ENCODE measurements at regions not wholly inside any gene's neighbourhood (a gene's known extent, or its start where the extent isn't known, plus 50 kb on each side); places are given as distances from the start of the nearest gene placed in this dataset.

- no peaks in the 10 kb centered on the region for H3K4me1 ChIP-seq (ENCODE audit: control insufficient read depth, insufficient read depth, low read length)
- ATAC-seq (no peak), DNase-seq (no peak)
- WGBS, result 81% methylated on average over 12 of the region's 12 CpGs
- no peaks in the 10 kb centered on the region for H3K27me3 ChIP-seq (ENCODE audit: control insufficient read depth, insufficient read depth)
- intact Hi-C loops (cut with DNase I), result no loop called here
- H3K27ac ChIP-seq (ENCODE audit: low read length), result no peak overlapping the region
- no peaks in the 10 kb centered on the region for H3K9me3 ChIP-seq (ENCODE audit: control insufficient read depth, low read length)
- H3K4me3 ChIP-seq (ENCODE audit: low read length), result no peak overlapping the region
These were observed 261.4 kb upstream of the CDH4 start for GRCh38 chr20:60990643-60991042.

GRCh38 chr20:60993433-60994044, 258.5 kb upstream of the CDH4 start:
- WGBS, result 65% methylated on average over 9 of the region's 9 CpGs
- ATAC-seq (no peak), DNase-seq (no peak)
- no peak overlapping the region for H3K4me3 ChIP-seq (ENCODE audit: low read length)
- no peaks in the 10 kb centered on the region for H3K4me1 ChIP-seq (ENCODE audit: control insufficient read depth, insufficient read depth, low read length)
- no peaks in the 10 kb centered on the region for H3K9me3 ChIP-seq (ENCODE audit: control insufficient read depth, low read length)
- intact Hi-C loops (cut with DNase I), result no loop called here
- H3K27ac ChIP-seq (ENCODE audit: low read length), result no peak overlapping the region
- H3K27me3 ChIP-seq (ENCODE audit: control insufficient read depth, insufficient read depth), result no peaks in the 10 kb centered on the region

- no peak overlapping the region for H3K4me3 ChIP-seq (ENCODE audit: low read length)
- intact Hi-C loops (cut with DNase I), result no loop called here
- no peak overlapping the region for H3K27ac ChIP-seq (ENCODE audit: low read length)
- no peaks in the 10 kb centered on the region for H3K4me1 ChIP-seq (ENCODE audit: control insufficient read depth, insufficient read depth, low read length)
- no peaks in the 10 kb centered on the region for H3K9me3 ChIP-seq (ENCODE audit: control insufficient read depth, low read length)
- 56% methylated on average over 5 of the region's 5 CpGs for WGBS
- H3K27me3 ChIP-seq (ENCODE audit: control insufficient read depth, insufficient read depth), result no peaks in the 10 kb centered on the region
- DNase-seq (no peak), ATAC-seq (no peak)
These were observed 252.8 kb upstream of the CDH4 start for GRCh38 chr20:60999250-60999649.

GRCh38 chr20:61002090-61002489, 250.0 kb upstream of the CDH4 start:
- Histone ChIP-seq H3K9me3 (ENCODE audit: control insufficient read depth, low read length) (no peaks in the 10 kb centered on the region), H3K27ac (ENCODE audit: low read length) (no peak overlapping the region), H3K4me3 (ENCODE audit: low read length) (no peak overlapping the region), H3K4me1 (ENCODE audit: control insufficient read depth, insufficient read depth, low read length) (no peaks in the 10 kb centered on the region), H3K27me3 (ENCODE audit: control insufficient read depth, insufficient read depth) (no peaks in the 10 kb centered on the region)
- WGBS, result 72% methylated on average over 6 of the region's 6 CpGs
- intact Hi-C loops (cut with DNase I), result no loop called here
- ATAC-seq, result no peak
- DNase-seq, result no peak

- Histone ChIP-seq H3K27me3 (ENCODE audit: control insufficient read depth, insufficient read depth) (peaks cover 2% of the 10 kb centered on the region), H3K4me1 (ENCODE audit: control insufficient read depth, insufficient read depth, low read length) (no peaks in the 10 kb centered on the region), H3K9me3 (ENCODE audit: control insufficient read depth, low read length) (no peaks in the 10 kb centered on the region), H3K4me3 (ENCODE audit: low read length) (no peak overlapping the region), H3K27ac (ENCODE audit: low read length) (no peak overlapping the region)
- DNase-seq (no peak), ATAC-seq (no peak)
- 32% methylated on average over 5 of the region's 5 CpGs for WGBS
- intact Hi-C loops (cut with DNase I), result no loop called here
These were observed 237.6 kb upstream of the CDH4 start for GRCh38 chr20:61014491-61014890.

- intact Hi-C loops (cut with DNase I), result no loop called here
- Histone ChIP-seq H3K27ac (ENCODE audit: low read length) (no peak overlapping the region), H3K9me3 (ENCODE audit: control insufficient read depth, low read length) (no peaks in the 10 kb centered on the region), H3K27me3 (ENCODE audit: control insufficient read depth, insufficient read depth) (peaks cover 2% of the 10 kb centered on the region), H3K4me1 (ENCODE audit: control insufficient read depth, insufficient read depth, low read length) (no peaks in the 10 kb centered on the region), H3K4me3 (ENCODE audit: low read length) (no peak overlapping the region)
- DNase-seq, result no peak
- ATAC-seq, result no peak
- WGBS, result 59% methylated on average over 6 of the region's 6 CpGs
These were observed 236.5 kb upstream of the CDH4 start for GRCh38 chr20:61015602-61016001.

- H3K4me1 ChIP-seq (ENCODE audit: control insufficient read depth, insufficient read depth, low read length), result no peaks in the 10 kb centered on the region
- WGBS, result 90% methylated on average over 14 of the region's 14 CpGs
- intact Hi-C loops (cut with DNase I), result no loop called here
- no peak overlapping the region for H3K4me3 ChIP-seq (ENCODE audit: low read length)
- DNase-seq, result no peak
- H3K27me3 ChIP-seq (ENCODE audit: control insufficient read depth, insufficient read depth), result no peaks in the 10 kb centered on the region
- H3K9me3 ChIP-seq (ENCODE audit: control insufficient read depth, low read length), result no peaks in the 10 kb centered on the region
- no peak overlapping the region for H3K27ac ChIP-seq (ENCODE audit: low read length)
- ATAC-seq, result no peak
These were observed 232.7 kb upstream of the CDH4 start for GRCh38 chr20:61019322-61019721.

- H3K4me1 ChIP-seq (ENCODE audit: control insufficient read depth, insufficient read depth, low read length), result no peaks in the 10 kb centered on the region
- WGBS, result 89% methylated on average over 20 of the region's 29 CpGs
- intact Hi-C loops (cut with DNase I), result no loop called here
- no peak overlapping the region for H3K27ac ChIP-seq (ENCODE audit: low read length)
- no peak for ATAC-seq
- H3K27me3 ChIP-seq (ENCODE audit: control insufficient read depth, insufficient read depth), result no peaks in the 10 kb centered on the region
- H3K4me3 ChIP-seq (ENCODE audit: low read length), result no peak overlapping the region
- no peaks in the 10 kb centered on the region for H3K9me3 ChIP-seq (ENCODE audit: control insufficient read depth, low read length)
- no peak for DNase-seq
These were observed 228.4 kb upstream of the CDH4 start for GRCh38 chr20:61023612-61024011.

- 75% methylated on average over 11 of the region's 11 CpGs for WGBS
- no peaks in the 10 kb centered on the region for H3K4me1 ChIP-seq (ENCODE audit: control insufficient read depth, insufficient read depth, low read length)
These were observed 227.7 kb upstream of the CDH4 start for GRCh38 chr20:61024390-61024789.

GRCh38 chr20:61025536-61025935, 226.5 kb upstream of the CDH4 start:
- Histone ChIP-seq H3K27me3 (ENCODE audit: control insufficient read depth, insufficient read depth) (no peaks in the 10 kb centered on the region), H3K27ac (ENCODE audit: low read length) (no peak overlapping the region), H3K9me3 (ENCODE audit: control insufficient read depth, low read length) (no peaks in the 10 kb centered on the region), H3K4me3 (ENCODE audit: low read length) (no peak overlapping the region), H3K4me1 (ENCODE audit: control insufficient read depth, insufficient read depth, low read length) (no peaks in the 10 kb centered on the region)
- 84% methylated on average over 10 of the region's 10 CpGs for WGBS
- ATAC-seq (no peak), DNase-seq (no peak)
- intact Hi-C loops (cut with DNase I), result no loop called here

More at GRCh38 chr20:61024390-61024789, 227.7 kb upstream of the CDH4 start:
- DNase-seq (no peak), ATAC-seq (no peak)
- H3K4me3 ChIP-seq (ENCODE audit: low read length), result no peak overlapping the region
- H3K9me3 ChIP-seq (ENCODE audit: control insufficient read depth, low read length), result no peaks in the 10 kb centered on the region
- intact Hi-C loops (cut with DNase I), result no loop called here
- H3K27ac ChIP-seq (ENCODE audit: low read length), result no peak overlapping the region
- no peaks in the 10 kb centered on the region for H3K27me3 ChIP-seq (ENCODE audit: control insufficient read depth, insufficient read depth)

- no peaks in the 10 kb centered on the region for H3K27me3 ChIP-seq (ENCODE audit: control insufficient read depth, insufficient read depth)
- DNase-seq, result no peak
- WGBS, result 90% methylated on average over 6 of the region's 6 CpGs
These were observed 225.9 kb upstream of the CDH4 start for GRCh38 chr20:61026173-61026572.

GRCh38 chr20:61026731-61027130, 225.3 kb upstream of the CDH4 start:
- Histone ChIP-seq H3K4me3 (ENCODE audit: low read length) (no peak overlapping the region), H3K9me3 (ENCODE audit: control insufficient read depth, low read length) (no peaks in the 10 kb centered on the region), H3K27me3 (ENCODE audit: control insufficient read depth, insufficient read depth) (no peaks in the 10 kb centered on the region), H3K27ac (ENCODE audit: low read length) (no peak overlapping the region), H3K4me1 (ENCODE audit: control insufficient read depth, insufficient read depth, low read length) (no peaks in the 10 kb centered on the region)
- ATAC-seq (no peak), DNase-seq (no peak)
- intact Hi-C loops (cut with DNase I), result no loop called here
- 63% methylated on average over 5 of the region's 5 CpGs for WGBS

More at GRCh38 chr20:61026173-61026572, 225.9 kb upstream of the CDH4 start:
- ATAC-seq, result no peak
- Histone ChIP-seq H3K9me3 (ENCODE audit: control insufficient read depth, low read length) (no peaks in the 10 kb centered on the region), H3K27ac (ENCODE audit: low read length) (no peak overlapping the region), H3K4me3 (ENCODE audit: low read length) (no peak overlapping the region), H3K4me1 (ENCODE audit: control insufficient read depth, insufficient read depth, low read length) (no peaks in the 10 kb centered on the region)
- intact Hi-C loops (cut with DNase I), result no loop called here

Measured in right cardiac atrium (tissue), 5 donors.